ENCODE measurements at regions not wholly inside any gene's neighbourhood (a gene's known extent, or its start where the extent isn't known, plus 50 kb on each side); places are given as distances from the start of the nearest gene placed in this dataset.

GRCh38 chr16:85350146-85350728, 238.0 kb upstream of the CIBAR2 start:
- TF ChIP-seq EZH2phosphoT487 (IDR thresholded peaks at IDR 0.05; ENCODE audit: insufficient read depth, low read depth) (no peak), EZH2 (IDR thresholded peaks at IDR 0.05; ENCODE audit: insufficient read depth, poor library complexity, severe bottlenecking) (no peak)
